ENCODE measurements at regions not wholly inside any gene's neighbourhood (a gene's known extent, or its start where the extent isn't known, plus 50 kb on each side); places are given as distances from the start of the nearest gene placed in this dataset.

DNA sequence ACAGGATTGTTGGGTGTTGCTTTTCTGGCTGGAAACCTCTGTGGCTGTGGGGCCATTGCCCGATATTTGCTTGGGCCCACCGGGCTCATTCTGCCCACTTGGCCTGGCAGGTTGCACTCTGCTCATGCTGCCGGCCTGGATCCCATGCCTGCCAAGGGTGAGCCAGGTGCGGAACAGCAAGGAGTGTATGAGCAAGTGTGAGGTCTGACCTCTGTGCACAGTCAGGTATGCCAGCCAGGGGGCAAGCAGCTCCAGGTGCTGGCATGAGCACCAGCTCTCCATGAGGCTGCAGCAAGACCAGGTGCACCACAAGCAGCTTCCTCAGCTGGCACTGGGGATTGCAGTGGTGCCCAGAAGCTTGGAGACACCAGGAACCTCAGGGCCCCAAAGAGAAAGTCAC is 65.4 kb upstream of the KIF5B start:
- Mint-ChIP-seq H3K27ac (no peak overlapping the region), H3K4me1 (no peaks in the 10 kb centered on the region), H3K9me3 (peaks cover 15% of the 10 kb centered on the region), H3K27me3 (ENCODE audit: insufficient read depth, low read depth, poor library complexity) (no peaks in the 10 kb centered on the region), H3K36me3 (ENCODE audit: low read depth) (peaks cover 11% of the 10 kb centered on the region; the same call in 2 of the 3 replicates), H3K4me3 (no peak overlapping the region)
- no peaks in the 10 kb centered on the region for H4K20me1 ChIP-seq (replicated peaks; ENCODE audit: insufficient read depth)
- no peak overlapping the region for H3K4me3 ChIP-seq
- no peaks in the 10 kb centered on the region for H3K27me3 ChIP-seq (ENCODE audit: insufficient read depth)
- no peaks in the 10 kb centered on the region for H3K4me1 ChIP-seq (ENCODE audit: insufficient read depth)
- H3F3A ChIP-seq (replicated peaks; ENCODE audit: low read depth), result no peaks in the 10 kb centered on the region
- H3K4me2 ChIP-seq, result no peak overlapping the region
- no peaks in the 10 kb centered on the region for H3K79me2 ChIP-seq (replicated peaks; ENCODE audit: insufficient read depth)
- 0 out of 2 replicates have a peak, but pooled peaks cover 3% of the 10 kb centered on the region for H3K9me2 ChIP-seq (ENCODE audit: insufficient read depth)
- DNase-seq (ENCODE audit: low spot score), result no peak
- no peak overlapping the region for H2AFZ ChIP-seq
- TF ChIP-seq JUNB (IDR thresholded peaks at IDR 0.05; ENCODE audit: unreplicated experiment), result no peak
- TF ChIP-seq POLR2AphosphoS5 (IDR thresholded peaks at IDR 0.05; ENCODE audit: low read depth), result no peak
- no peak for TF ChIP-seq EZH2 (IDR thresholded peaks at IDR 0.05; ENCODE audit: low read depth, unreplicated experiment)
- TF ChIP-seq, protein P1, sequence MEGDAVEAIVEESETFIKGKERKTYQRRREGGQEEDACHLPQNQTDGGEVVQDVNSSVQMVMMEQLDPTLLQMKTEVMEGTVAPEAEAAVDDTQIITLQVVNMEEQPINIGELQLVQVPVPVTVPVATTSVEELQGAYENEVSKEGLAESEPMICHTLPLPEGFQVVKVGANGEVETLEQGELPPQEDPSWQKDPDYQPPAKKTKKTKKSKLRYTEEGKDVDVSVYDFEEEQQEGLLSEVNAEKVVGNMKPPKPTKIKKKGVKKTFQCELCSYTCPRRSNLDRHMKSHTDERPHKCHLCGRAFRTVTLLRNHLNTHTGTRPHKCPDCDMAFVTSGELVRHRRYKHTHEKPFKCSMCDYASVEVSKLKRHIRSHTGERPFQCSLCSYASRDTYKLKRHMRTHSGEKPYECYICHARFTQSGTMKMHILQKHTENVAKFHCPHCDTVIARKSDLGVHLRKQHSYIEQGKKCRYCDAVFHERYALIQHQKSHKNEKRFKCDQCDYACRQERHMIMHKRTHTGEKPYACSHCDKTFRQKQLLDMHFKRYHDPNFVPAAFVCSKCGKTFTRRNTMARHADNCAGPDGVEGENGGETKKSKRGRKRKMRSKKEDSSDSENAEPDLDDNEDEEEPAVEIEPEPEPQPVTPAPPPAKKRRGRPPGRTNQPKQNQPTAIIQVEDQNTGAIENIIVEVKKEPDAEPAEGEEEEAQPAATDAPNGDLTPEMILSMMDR (conservative IDR thresholded peaks at IDR 0.05; ENCODE audit: low read depth in 2 of 2), result no peak
- no peak for TF ChIP-seq EZH2phosphoT487 (IDR thresholded peaks at IDR 0.05; ENCODE audit: unreplicated experiment)
- TF ChIP-seq ZNF331 (CRISPR knock-in tag; IDR thresholded peaks at IDR 0.05; ENCODE audit: low read depth), result no peak
- TF ChIP-seq NANOG (IDR thresholded peaks at IDR 0.05; ENCODE audit: borderline replicate concordance), result no peak
- TF ChIP-seq, protein P2, sequence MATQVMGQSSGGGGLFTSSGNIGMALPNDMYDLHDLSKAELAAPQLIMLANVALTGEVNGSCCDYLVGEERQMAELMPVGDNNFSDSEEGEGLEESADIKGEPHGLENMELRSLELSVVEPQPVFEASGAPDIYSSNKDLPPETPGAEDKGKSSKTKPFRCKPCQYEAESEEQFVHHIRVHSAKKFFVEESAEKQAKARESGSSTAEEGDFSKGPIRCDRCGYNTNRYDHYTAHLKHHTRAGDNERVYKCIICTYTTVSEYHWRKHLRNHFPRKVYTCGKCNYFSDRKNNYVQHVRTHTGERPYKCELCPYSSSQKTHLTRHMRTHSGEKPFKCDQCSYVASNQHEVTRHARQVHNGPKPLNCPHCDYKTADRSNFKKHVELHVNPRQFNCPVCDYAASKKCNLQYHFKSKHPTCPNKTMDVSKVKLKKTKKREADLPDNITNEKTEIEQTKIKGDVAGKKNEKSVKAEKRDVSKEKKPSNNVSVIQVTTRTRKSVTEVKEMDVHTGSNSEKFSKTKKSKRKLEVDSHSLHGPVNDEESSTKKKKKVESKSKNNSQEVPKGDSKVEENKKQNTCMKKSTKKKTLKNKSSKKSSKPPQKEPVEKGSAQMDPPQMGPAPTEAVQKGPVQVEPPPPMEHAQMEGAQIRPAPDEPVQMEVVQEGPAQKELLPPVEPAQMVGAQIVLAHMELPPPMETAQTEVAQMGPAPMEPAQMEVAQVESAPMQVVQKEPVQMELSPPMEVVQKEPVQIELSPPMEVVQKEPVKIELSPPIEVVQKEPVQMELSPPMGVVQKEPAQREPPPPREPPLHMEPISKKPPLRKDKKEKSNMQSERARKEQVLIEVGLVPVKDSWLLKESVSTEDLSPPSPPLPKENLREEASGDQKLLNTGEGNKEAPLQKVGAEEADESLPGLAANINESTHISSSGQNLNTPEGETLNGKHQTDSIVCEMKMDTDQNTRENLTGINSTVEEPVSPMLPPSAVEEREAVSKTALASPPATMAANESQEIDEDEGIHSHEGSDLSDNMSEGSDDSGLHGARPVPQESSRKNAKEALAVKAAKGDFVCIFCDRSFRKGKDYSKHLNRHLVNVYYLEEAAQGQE (IDR thresholded peaks at IDR 0.05; ENCODE audit: unreplicated experiment), result no peak
- TF ChIP-seq, protein P3, sequence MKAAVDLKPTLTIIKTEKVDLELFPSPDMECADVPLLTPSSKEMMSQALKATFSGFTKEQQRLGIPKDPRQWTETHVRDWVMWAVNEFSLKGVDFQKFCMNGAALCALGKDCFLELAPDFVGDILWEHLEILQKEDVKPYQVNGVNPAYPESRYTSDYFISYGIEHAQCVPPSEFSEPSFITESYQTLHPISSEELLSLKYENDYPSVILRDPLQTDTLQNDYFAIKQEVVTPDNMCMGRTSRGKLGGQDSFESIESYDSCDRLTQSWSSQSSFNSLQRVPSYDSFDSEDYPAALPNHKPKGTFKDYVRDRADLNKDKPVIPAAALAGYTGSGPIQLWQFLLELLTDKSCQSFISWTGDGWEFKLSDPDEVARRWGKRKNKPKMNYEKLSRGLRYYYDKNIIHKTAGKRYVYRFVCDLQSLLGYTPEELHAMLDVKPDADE (IDR thresholded peaks at IDR 0.05), result no peak
- no peak for TF ChIP-seq ZNF114 (CRISPR knock-in tag; IDR thresholded peaks at IDR 0.05)
- TF ChIP-seq STAT1 (IDR thresholded peaks at IDR 0.05; ENCODE audit: unreplicated experiment), result no peak
- TF ChIP-seq, protein P4, sequence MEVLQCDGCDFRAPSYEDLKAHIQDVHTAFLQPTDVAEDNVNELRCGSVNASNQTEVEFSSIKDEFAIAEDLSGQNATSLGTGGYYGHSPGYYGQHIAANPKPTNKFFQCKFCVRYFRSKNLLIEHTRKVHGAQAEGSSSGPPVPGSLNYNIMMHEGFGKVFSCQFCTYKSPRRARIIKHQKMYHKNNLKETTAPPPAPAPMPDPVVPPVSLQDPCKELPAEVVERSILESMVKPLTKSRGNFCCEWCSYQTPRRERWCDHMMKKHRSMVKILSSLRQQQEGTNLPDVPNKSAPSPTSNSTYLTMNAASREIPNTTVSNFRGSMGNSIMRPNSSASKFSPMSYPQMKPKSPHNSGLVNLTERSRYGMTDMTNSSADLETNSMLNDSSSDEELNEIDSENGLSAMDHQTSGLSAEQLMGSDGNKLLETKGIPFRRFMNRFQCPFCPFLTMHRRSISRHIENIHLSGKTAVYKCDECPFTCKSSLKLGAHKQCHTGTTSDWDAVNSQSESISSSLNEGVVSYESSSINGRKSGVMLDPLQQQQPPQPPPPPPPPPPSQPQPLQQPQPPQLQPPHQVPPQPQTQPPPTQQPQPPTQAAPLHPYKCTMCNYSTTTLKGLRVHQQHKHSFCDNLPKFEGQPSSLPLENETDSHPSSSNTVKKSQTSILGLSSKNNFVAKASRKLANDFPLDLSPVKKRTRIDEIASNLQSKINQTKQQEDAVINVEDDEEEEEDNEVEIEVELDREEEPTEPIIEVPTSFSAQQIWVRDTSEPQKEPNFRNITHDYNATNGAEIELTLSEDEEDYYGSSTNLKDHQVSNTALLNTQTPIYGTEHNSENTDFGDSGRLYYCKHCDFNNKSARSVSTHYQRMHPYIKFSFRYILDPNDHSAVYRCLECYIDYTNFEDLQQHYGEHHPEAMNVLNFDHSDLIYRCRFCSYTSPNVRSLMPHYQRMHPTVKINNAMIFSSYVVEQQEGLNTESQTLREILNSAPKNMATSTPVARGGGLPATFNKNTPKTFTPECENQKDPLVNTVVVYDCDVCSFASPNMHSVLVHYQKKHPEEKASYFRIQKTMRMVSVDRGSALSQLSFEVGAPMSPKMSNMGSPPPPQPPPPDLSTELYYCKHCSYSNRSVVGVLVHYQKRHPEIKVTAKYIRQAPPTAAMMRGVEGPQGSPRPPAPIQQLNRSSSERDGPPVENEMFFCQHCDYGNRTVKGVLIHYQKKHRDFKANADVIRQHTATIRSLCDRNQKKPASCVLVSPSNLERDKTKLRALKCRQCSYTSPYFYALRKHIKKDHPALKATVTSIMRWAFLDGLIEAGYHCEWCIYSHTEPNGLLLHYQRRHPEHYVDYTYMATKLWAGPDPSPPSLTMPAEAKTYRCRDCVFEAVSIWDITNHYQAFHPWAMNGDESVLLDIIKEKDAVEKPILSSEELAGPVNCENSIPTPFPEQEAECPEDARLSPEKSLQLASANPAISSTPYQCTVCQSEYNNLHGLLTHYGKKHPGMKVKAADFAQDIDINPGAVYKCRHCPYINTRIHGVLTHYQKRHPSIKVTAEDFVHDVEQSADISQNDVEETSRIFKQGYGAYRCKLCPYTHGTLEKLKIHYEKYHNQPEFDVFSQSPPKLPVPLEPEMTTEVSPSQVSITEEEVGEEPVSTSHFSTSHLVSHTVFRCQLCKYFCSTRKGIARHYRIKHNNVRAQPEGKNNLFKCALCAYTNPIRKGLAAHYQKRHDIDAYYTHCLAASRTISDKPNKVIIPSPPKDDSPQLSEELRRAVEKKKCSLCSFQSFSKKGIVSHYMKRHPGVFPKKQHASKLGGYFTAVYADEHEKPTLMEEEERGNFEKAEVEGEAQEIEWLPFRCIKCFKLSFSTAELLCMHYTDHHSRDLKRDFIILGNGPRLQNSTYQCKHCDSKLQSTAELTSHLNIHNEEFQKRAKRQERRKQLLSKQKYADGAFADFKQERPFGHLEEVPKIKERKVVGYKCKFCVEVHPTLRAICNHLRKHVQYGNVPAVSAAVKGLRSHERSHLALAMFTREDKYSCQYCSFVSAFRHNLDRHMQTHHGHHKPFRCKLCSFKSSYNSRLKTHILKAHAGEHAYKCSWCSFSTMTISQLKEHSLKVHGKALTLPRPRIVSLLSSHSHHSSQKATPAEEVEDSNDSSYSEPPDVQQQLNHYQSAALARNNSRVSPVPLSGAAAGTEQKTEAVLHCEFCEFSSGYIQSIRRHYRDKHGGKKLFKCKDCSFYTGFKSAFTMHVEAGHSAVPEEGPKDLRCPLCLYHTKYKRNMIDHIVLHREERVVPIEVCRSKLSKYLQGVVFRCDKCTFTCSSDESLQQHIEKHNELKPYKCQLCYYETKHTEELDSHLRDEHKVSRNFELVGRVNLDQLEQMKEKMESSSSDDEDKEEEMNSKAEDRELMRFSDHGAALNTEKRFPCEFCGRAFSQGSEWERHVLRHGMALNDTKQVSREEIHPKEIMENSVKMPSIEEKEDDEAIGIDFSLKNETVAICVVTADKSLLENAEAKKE (CRISPR knock-in tag; IDR thresholded peaks at IDR 0.05), result no peak
- no peak for TF ChIP-seq CREB1 (CRISPR knock-in tag; IDR thresholded peaks at IDR 0.05; ENCODE audit: low read depth)
- no peak overlapping the region for H3K27ac ChIP-seq (ENCODE audit: low read depth)
- no peak for ATAC-seq
- no peaks in the 10 kb centered on the region for H3K36me3 ChIP-seq (ENCODE audit: insufficient read depth)
